ENCODE measurements at regions not wholly inside any gene's neighbourhood (a gene's known extent, or its start where the extent isn't known, plus 50 kb on each side); places are given as distances from the start of the nearest gene placed in this dataset.
A peak's percentile ranks its signal among the peaks of the same experiment; 100 is the strongest.
"Not testable (repeated sequence)": the region's sequence is repeated elsewhere in the genome, so short reads cannot be mapped to it uniquely, and the experiment has no call there.

DNA sequence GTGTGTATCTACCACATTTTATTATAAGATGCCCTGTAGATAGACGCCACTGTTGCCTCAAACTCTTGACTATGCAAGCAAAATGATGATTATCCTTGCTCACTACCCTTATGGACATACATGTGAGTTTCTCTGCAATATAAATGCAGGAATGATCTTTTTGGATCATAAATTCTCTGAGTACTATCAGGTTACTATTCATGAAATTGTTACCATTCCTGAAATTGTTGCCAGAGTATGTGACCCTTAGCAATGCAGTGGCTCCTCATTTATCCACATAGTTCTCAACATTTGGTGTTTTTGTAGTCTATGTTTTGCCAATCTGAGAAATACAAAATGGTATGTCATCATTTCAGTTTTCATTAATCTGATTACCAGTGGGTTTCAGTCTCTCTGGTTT lies 166.2 kb upstream of the FAM3C start:
- no peak for DNase-seq

DNA sequence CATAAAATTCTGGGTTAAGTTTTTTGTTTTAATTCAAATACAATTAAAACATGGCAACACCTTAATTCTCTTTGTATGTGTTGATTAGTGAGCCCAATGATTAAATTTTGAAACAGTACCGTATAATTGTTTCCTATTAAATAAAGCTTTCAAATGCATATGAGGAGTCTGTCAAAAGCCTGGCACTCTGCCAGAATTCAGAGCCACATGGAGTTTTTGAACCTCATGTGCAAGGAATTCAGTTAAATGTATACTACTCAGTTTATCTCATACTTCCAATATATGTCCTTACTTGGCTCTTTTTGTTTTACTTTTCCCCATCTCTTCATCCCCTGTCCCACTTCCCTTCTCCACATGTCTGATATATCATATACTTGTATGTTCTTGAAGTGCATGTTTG lies 165.6 kb upstream of the FAM3C start:
- DNase-seq: no peak

DNA sequence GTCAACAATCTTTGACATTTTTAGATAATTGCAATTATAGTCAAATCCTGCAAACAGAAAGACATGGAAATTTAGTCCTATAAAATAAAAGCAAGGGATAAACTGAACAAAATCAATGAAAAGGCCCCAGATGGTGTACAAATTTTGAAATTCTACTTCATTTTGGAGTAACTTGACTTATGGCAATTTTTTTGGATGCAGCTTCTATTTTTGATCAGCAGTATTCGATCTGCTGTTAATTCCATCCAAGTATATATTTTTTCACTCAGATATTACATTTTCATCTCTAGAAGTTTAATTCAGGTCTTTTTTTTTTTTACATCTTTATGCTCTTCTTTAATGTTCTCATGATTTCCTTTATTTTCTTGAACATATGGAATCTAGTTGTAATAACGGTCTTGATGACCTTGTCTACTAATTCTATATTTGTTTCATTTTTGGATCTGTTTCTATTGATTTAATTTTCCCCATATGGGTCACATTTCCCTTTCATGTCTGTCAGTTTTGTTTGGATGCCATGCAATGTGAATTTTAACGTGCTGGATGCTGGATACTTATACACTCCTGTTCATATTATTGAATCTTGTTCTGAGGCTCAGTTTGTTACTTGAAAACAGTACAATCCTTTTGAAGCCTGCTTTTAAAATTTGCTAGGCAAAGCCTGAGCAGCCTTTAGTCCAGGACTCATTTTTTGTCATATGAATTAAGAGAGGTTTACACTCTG lies 164.3 kb upstream of the FAM3C start:
- no peak for DNase-seq

DNA sequence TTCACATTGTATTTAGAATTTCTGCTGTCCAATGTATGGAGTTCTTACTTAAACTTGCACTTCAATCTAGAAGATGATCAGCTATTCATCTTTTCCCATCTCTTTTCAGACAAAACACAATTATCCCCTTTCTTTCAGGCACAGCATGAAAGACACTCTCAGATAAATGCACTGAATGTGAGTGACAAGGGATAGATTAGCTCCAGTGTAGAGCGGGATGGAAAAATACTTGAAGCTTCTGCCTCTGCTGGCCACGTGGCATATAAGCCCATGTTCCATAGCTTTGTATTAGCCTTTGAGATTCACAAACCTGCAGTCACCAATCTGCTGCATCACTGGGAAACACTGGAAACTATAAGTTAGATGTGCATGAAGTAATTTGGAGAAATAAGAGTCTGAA lies 162.2 kb upstream of the FAM3C start:
- DNase-seq: no peak

DNA sequence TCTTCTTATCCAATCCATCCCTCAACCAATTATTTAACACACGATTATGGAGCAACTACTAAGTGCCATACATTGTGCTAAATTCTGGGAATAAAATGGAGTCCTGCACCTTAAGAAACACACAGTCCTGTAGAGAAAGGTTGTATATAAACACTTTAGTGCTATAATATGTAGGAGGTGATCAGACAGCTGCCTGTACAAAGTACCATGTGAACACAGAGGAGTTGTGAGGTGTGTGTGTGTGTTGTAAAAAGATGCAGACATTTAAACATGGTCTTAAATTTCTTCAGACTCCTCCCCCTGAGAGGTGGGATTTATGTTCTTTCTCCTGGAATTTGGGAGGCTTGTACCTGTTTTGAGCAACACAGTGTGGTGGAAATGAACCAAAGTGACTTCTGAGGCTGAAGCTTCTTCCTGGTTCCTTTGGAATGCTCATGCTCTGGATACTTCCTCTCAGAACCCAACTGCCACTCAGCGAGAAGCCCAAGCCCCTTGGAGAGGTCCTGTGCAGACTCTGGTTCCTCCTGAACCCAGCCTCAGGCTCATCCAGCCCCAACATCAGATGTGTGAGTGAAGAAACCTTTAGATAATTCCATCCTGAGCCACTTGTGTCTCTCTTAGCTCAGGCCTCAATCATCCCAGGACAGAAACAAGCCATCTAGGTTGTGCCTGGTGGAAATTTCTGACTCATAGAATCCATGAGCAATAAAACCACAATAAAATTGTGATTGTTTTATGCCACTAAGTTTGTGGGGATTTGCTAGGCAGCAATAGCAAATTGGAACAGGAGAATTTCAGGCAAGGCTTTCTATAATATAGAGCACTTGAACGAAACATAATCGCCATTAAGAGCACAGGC lies 161.2 kb upstream of the FAM3C start:
- no peak for DNase-seq

DNA sequence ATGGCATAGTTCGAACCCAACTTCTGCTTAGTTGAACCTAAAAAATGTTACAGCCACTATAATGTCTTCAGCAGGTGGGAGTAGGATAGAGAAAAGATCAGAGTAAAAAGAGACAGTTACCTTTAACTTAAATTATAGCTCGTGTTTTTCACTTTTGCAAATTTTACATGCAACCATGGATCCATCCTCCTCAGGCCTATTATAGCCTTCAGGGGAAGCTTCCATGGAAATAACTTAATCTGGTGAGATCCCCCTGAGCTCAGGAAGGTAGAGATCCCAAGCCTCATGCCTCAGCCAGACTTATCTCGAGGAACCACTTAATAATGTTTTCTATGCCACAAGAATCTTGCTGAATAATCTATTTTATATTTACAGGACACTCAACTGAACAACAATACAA lies 159.4 kb upstream of the FAM3C start:
- no peak for DNase-seq

- DNase-seq: peak in 1 of 14 donors; percentile 14
Observed at GRCh38 chr7:121547544-121548092, 151.5 kb upstream of the FAM3C start.

- DNase-seq: no peak
Observed at GRCh38 chr7:121546632-121547543, 150.8 kb upstream of the FAM3C start.

DNA sequence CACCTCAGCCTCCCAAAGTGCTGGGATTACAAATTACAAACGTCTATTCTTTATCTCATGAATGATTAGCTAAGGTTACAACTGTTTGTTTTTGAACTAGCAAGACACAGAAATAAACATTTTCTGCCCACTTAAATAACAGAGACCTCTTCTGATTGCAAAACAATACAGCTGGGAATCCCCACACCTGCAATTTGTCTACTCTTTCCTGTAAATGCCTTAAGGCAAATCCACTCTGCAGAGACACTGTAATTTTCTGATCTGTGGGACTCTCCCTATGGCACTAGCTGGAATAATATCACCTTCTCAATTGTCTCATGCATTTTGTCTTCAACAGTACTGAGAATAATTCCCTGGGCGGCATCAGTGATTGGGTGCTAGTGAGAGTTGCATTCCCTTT lies 149.3 kb upstream of the FAM3C start:
- DNase-seq: no peak

DNA sequence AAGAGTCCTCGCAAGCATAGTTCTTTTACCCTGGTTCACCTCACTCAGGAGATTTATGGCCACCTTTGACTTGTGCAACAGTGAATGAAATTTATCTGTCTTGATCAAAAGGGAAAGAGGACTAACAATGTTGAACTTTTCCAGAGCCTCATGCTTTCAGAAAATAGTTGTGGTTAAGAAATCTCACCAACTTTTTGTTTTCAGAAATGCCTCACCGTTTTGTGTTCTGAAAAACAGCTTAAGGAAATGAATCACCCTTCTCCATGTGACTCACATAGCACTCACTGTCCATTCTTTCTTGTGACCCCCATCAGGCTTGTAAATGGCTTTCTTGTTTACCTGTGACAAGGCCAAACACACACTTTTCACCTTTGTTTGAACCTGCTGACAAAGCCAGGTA lies 148.6 kb upstream of the FAM3C start:
- DNase-seq: no peak

- DNase-seq: no peak
Observed at GRCh38 chr7:121544238-121544637, 148.1 kb upstream of the FAM3C start.

DNA sequence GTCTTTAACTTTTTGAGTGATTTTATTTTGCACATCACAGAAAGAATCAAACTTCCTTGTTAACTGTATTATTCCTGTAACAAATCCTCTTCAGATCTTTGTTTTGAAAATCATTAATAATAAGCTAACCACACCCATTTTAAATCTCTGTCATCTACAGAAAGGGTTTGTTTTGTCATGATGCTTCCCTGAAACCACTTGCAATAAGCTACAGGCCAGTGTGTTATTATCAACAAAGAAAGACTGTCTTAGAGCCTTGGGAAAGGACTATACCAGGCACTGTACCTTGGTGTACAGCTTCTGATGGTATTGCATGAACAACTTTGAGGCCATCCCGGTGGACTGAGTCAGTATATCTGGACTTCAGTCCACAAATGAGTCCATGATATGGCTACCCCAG lies 145.3 kb upstream of the FAM3C start:
- no peak for DNase-seq

GRCh38 chr7:121540138-121540537 lies 144.0 kb upstream of the FAM3C start:
- no peak for DNase-seq

DNA sequence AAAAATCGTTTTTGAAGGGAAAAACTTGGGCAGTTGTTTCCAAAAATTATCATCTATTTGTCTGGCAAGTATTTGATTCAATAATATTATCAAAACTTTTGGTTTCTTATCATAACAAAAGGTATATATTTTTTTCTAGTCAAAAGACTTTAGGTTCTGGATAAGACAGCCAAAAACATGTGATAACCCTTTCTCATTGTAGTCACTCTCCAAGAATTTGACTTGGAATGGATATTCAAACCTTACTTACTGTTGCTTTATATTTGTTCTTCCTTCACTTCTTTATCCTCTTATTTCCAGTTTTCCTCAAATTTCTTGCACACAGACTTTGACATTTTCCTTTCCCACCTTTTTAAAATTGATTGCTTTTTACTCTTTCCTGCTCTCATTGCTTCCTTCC lies 140.9 kb upstream of the FAM3C start:
- DNase-seq: no peak

DNA sequence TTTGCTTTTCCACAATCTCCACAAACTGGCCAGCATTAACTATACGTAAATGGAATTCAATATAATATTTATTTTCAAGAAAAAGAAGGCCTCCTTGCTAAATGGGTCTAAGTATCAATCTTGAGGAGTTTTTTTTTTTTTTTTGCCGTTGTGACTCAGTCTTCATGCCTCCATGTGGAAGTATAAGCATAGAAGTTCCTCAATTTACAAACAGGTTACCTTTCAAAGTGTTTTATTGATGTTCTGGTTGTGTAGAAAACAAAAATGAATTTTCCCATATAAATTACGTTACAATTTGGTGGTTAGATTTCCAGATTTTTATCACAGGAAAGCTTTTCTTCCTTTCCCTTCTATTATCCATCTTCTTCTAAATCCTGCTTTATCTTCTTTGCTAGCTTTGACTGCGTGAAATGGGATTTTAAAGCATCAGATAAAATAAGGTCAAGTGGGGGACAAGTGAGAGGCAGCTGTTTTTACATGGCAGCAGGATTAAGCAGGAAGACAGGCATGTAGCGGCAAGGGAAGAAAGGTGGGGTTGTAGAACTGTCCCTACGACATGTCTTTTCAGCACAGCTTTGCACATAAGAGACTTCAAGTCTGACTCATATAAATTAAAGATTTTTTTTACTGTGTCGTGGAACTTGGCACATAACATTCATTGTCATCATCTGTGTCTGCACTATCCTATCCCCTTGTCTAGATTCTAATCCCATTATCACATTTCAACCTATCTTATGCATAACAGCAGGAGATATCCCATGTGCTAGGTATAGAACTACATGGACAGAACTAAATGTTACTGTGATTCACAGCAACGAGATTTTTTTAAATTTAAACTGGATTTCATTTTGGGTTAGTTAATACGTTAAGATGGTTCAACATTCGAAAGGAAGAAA lies 135.3 kb upstream of the FAM3C start:
- no peak for DNase-seq

- DNase-seq: no peak
Observed at GRCh38 chr7:121530227-121531174, 134.4 kb upstream of the FAM3C start.

- no peak for DNase-seq
Observed at GRCh38 chr7:121529003-121529402, 132.9 kb upstream of the FAM3C start.

GRCh38 chr7:121526210-121526609 lies 130.1 kb upstream of the FAM3C start:
- DNase-seq: not testable (repeated sequence)

DNA sequence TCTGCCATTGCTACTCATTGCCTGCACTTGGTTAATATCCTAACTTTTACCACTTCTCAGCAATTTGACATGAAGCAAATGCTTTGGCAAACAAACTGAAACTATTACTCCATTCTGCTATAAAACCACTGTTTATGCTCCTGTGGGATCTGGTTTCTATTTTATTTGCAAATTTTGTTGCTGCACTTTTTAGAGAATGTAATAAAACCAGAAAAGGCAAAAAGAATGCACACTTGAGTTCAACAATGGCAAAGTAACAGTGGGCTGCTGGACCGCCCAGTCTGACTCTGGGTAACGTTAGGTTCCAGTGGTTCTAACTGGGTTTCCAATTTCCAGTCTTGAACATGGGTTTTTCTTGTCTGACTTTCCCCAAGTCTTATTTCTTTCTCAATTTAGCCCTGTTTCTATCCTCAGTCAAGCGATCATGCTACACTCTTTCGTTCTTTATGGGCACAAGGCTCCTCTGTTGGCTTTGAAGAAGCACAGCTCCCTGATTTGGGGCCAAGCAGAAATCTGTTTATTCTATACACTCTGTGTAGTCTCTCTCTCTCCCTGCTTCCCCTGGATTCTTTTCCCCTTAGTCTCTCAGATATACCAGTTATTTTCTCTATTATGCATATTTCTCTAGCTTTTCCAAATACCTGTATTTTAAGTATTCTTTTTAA lies 129.2 kb upstream of the FAM3C start:
- no peak for DNase-seq
